Loucy (cell line): ENCODE measurements at regions not wholly inside any gene's neighbourhood (a gene's known extent, or its start where the extent isn't known, plus 50 kb on each side); places are given as distances from the start of the nearest gene placed in this dataset.

Source experiments
- CTCF ChIP-seq: fragments of 200-600 bp; sonication (generic); conservative IDR thresholded peaks from 2 replicates; pipeline ENCODE4 v1.5.1; 2014; ENCODE audit warnings: mild to moderate bottlenecking, antibody characterized with exemption, low read length
- EZH2phosphoT487 ChIP-seq: fragments of 200-600 bp; IDR thresholded peaks from 2 replicates; pipeline ENCODE4 v1.6.1; 2018; ENCODE audit warnings: antibody characterized with exemption, mild to moderate bottlenecking, moderate library complexity, borderline replicate concordance

GRCh38 chr15:35690698-35691116, 144.7 kb upstream of the DPH6 start:
- TF ChIP-seq CTCF: no peak
- no peak for TF ChIP-seq EZH2phosphoT487
